Epithelial cell of esophagus (primary cell): ENCODE measurements at regions not wholly inside any gene's neighbourhood (a gene's known extent, or its start where the extent isn't known, plus 50 kb on each side); places are given as distances from the start of the nearest gene placed in this dataset.

Source experiments
- DNase-seq: peaks from one replicate; pipeline ENCODE4 v3.0.0; 2010; ENCODE audit warnings: low read depth
- H3K4me3 ChIP-seq: 2 replicates; pipeline ENCODE4 v1.5.1; 2011; ENCODE audit warnings: mild to moderate bottlenecking, low read length, control low read depth
- TF ChIP-seq, protein P1 (sequence below): IDR thresholded peaks from 2 replicates; pipeline ENCODE4 v1.5.1; 2011; ENCODE audit warnings: low read depth, mild to moderate bottlenecking, low read length, control low read depth, inconsistent platforms; ENCODE audit not compliant: insufficient read depth; ENCODE audit errors: missing control alignments

DNA sequence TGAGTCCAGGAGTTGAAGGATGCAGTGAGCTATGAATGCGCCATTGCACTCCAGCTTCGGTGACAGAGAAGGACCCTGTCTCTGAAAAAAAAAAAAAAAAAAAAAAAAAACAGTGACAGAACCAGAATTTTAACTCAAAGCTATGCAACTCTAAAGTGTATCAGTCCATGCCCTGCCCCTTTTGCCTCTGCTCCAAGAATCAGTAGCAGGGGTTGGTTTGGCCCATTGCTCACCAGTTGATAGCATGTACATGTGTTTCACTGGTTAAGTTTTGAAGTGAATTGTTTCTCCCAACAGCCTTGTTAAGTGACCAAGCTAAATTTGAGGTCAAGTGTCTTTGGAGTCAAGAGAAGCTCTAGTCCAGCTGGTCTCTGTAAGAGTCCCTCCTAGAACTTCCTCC, 245.9 kb downstream of the PLPP3 start:
- H3K4me3 ChIP-seq = no peak overlapping the region
- DNase-seq = no peak
- TF ChIP-seq, protein P1, sequence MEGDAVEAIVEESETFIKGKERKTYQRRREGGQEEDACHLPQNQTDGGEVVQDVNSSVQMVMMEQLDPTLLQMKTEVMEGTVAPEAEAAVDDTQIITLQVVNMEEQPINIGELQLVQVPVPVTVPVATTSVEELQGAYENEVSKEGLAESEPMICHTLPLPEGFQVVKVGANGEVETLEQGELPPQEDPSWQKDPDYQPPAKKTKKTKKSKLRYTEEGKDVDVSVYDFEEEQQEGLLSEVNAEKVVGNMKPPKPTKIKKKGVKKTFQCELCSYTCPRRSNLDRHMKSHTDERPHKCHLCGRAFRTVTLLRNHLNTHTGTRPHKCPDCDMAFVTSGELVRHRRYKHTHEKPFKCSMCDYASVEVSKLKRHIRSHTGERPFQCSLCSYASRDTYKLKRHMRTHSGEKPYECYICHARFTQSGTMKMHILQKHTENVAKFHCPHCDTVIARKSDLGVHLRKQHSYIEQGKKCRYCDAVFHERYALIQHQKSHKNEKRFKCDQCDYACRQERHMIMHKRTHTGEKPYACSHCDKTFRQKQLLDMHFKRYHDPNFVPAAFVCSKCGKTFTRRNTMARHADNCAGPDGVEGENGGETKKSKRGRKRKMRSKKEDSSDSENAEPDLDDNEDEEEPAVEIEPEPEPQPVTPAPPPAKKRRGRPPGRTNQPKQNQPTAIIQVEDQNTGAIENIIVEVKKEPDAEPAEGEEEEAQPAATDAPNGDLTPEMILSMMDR = no peak

DNA sequence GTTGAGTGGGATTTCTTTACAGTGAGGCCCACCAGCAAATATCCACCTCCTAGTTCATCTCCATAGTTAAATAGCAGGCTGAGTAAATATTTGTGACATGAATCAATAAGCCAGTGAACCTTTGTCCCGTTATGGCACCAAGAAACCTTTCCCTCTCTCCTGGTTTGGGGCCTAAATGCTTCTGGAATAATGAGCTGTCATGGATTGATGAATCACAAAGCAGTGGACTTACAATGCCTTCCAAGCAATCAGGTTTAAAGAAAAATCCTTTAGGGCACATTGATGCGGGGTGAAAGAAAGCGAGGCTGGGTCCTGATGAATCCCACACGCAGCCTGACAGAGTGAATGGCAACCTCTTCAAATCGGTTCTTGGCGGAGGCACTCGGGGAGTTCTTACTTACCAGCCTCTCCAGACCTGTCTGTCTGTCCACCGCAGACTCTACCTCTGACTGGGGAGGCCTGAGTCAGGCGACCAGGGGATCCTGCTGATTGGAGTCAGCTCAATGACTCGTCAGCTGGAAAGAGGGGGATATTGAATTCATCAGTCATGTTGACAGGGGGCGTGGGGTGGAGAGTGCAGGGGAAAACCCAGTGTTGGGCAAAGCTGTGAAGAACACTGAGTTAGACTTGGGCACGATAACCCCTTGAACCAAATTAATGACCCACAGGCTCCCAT, 247.3 kb downstream of the PLPP3 start:
- TF ChIP-seq, protein P1 = no peak
- H3K4me3 ChIP-seq = no peak overlapping the region
- DNase-seq = peak; percentile 52

DNA sequence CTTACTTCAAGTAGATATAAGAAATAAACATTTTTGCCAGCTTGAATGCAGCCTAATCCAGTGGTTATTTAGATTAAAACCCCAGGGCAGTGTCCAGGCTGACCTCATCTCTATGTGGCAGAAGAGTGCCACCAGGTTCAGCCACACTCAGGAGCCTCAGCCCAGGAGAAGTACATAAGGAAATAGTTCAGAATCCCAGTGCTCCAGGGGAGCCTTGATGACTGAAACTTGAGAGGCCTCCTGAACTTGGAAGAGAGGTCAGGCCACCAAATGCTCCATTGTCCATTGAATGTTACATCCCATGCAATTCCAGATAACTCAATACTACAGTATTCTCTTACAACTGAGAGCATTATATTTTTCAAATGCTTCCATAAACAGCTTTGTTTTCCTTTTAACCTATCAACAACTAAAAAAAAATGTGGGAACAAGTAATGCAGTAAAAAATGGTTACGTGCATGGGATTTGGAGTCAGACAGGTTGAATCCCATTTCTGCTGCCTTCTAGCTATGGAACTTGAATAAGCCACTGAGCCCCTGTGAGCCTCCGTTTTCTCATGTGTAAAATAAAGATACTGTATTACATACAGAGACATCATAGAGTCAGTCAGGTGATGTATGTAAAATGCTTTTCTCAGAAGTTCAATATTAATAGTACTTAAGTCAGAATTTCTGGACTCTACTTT, 248.0 kb downstream of the PLPP3 start:
- TF ChIP-seq, protein P1 = no peak
- no peak for DNase-seq
- no peak overlapping the region for H3K4me3 ChIP-seq

DNA sequence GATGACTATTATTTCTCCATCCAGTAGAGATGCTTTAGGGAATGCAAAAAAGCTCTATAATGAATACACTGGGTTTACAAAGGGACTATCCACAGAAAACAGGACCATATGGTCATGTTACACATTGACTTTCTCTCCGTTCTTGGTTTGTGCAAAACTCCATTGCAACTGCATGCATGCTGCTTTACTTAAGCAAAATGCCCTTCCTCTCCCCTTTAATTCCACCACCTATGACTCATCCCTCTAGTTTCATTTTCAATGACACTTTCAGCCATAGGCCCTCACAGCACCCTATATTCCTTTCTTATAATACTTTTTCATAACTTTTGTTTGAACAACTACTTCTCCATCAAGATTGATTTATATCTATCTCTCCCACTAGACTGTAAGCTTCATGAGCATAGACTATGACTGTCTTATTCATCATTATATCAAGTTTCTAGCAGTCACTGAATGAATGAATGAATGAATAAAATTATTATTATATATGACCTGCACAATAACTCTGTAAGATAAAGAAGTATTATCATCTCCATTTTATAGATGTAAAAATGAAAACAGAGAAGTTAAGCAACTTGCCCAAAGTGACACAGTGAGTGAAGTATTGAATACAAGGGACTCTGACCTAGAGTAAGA, 248.9 kb downstream of the PLPP3 start:
- DNase-seq = peak; percentile 18
- TF ChIP-seq, protein P1 = no peak

DNA sequence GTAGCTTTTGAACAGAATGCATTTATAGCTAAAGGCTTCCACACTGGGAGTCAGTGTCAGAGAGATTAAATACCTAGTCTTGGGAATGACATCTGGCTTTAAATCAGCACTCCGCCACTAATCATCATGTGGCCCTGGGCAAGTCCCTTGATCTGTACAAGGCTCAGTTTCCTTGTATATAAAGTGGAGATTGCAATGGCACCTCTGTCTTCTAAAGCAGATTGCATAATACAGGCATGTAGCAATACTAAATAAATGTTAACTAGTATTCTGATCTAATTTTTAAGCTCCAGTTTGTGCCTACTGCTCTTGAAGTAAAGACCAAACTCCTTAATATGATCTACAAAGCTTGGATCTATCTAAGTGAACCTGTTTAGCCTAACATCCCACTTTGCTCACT, 249.4 kb downstream of the PLPP3 start:
- DNase-seq = peak; percentile 26
- H3K4me3 ChIP-seq = no peak overlapping the region
- TF ChIP-seq, protein P1 = no peak

More for the DNA sequence above, 248.9 kb downstream of the PLPP3 start:
- H3K4me3 ChIP-seq = no peak overlapping the region

DNA sequence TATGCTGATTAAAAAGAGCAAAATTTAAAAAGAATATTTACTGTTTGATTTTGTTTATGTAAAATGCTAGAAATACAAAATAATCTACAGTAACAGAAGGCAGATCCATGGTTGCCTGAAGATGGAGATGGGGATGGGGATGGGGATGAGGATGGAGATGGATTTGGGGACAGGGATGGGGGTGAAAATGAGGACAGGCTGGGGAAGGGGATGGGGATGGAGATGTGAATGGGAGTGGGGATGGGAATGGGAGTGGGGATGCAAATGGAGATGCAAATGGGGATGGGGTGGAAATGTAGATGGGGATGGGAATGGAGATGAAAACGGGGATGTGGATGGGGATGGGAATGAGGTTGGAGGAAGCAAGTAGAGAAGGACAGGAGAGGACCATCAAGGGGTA, 252.2 kb downstream of the PLPP3 start:
- no peak overlapping the region for H3K4me3 ChIP-seq
- no peak for DNase-seq
- TF ChIP-seq, protein P1 = no peak
